IMR-90 (cell line): ENCODE measurements at regions not wholly inside any gene's neighbourhood (a gene's known extent, or its start where the extent isn't known, plus 50 kb on each side); places are given as distances from the start of the nearest gene placed in this dataset.

Experiments
- ATAC-seq: fragments of 200-7000 bp; cut with Tn5 transposase; 2 replicates; pipeline ENCODE4 v1.9.1; 2020; ENCODE audit warnings: low read depth, mild to moderate bottlenecking, moderate library complexity
- BruUV-seq: library from RNA; stranded (reverse); fragments of 400-500 nt; replicated peaks from 2 replicates; lab custom pipeline; 2021; lab: Mats Ljungman, UMichigan
- CTCF ChIA-PET: fragments of 300-600 bp; formaldehyde crosslinking; extraction: SDS; loops from one replicate; lab custom pipeline; 2021; ENCODE audit warnings: antibody characterized with exemption; lab: Yijun Ruan, JAX
- POLR2A ChIA-PET: fragments of 300-600 bp; sonication (Branson Sonifier 250); formaldehyde crosslinking; loops from one replicate; lab custom pipeline; 2022; ENCODE audit warnings: antibody characterized with exemption; ENCODE audit not compliant: unreplicated experiment; lab: Charles Lee
- DNase-seq: peaks from one replicate; pipeline ENCODE4 v3.0.0; 2013
- H2AFZ ChIP-seq: replicated peaks from 2 replicates; pipeline ENCODE3; 2013; ENCODE audit warnings: low read length, mild to moderate bottlenecking; ENCODE audit not compliant: poor library complexity
- H2AK5ac ChIP-seq: 2 replicates; pipeline ENCODE4 v1.6.1; 2013; ENCODE audit warnings: low read depth, low read length, inconsistent platforms
- H2AK9ac ChIP-seq: replicated peaks from 2 replicates; pipeline ENCODE3; 2013; ENCODE audit warnings: mild to moderate bottlenecking, low read depth, low read length, moderate library complexity; ENCODE audit not compliant: poor library complexity
- H2BK120ac ChIP-seq: 2 replicates; pipeline ENCODE4 v1.6.1; 2013; ENCODE audit warnings: low read depth, low read length, inconsistent platforms
- H2BK15ac ChIP-seq: 3 replicates; pipeline ENCODE4 v1.6.1; 2013; ENCODE audit warnings: low read depth, low read length, inconsistent platforms
- H2BK20ac ChIP-seq: 2 replicates; pipeline ENCODE4 v1.6.1; 2013; ENCODE audit warnings: low read depth, mild to moderate bottlenecking, inconsistent platforms, low read length, moderate library complexity
- H2BK5ac ChIP-seq: 2 replicates; pipeline ENCODE4 v1.6.1; 2013; ENCODE audit warnings: mild to moderate bottlenecking, low read depth, low read length, inconsistent platforms; ENCODE audit not compliant: poor library complexity, severe bottlenecking
- H3K14ac ChIP-seq: replicated peaks from 2 replicates; pipeline ENCODE4 v1.6.1; 2013; ENCODE audit warnings: low read depth, low read length, inconsistent platforms
- H3K18ac ChIP-seq: 2 replicates; pipeline ENCODE4 v1.6.1; 2013; ENCODE audit warnings: low read depth, low read length, control low read depth
- H3K23ac ChIP-seq: 2 replicates; pipeline ENCODE4 v1.6.1; 2013; ENCODE audit warnings: low read depth, low read length, inconsistent platforms
- H3K27ac ChIP-seq: 2 replicates; pipeline ENCODE4 v1.5.1; 2013; ENCODE audit warnings: mild to moderate bottlenecking, control low read depth, low read length; ENCODE audit not compliant: insufficient read depth
- H3K27me3 ChIP-seq: 2 replicates; pipeline ENCODE4 v1.6.1; 2013; ENCODE audit warnings: low read length; ENCODE audit not compliant: control insufficient read depth, insufficient read depth
- H3K36me3 ChIP-seq: 2 replicates; pipeline ENCODE4 v1.6.1; 2013; ENCODE audit warnings: low read length, mixed read lengths; ENCODE audit not compliant: control insufficient read depth, insufficient read depth
- H3K4ac ChIP-seq: 2 replicates; pipeline ENCODE4 v1.6.1; 2013; ENCODE audit warnings: low read depth, low read length, inconsistent platforms
- H3K4me1 ChIP-seq: 2 replicates; pipeline ENCODE4 v1.6.1; 2013; ENCODE audit warnings: low read length, mixed read lengths; ENCODE audit not compliant: control insufficient read depth, insufficient read depth
- H3K4me2 ChIP-seq: 2 replicates; pipeline ENCODE4 v1.6.1; 2013; ENCODE audit warnings: low read depth, mild to moderate bottlenecking, control low read depth, low read length, moderate library complexity
- H3K4me3 ChIP-seq: 2 replicates; pipeline ENCODE4 v1.5.1; 2013; ENCODE audit warnings: low read depth, mild to moderate bottlenecking, control low read depth, low read length, moderate library complexity; ENCODE audit not compliant: insufficient read depth
- H3K56ac ChIP-seq: 2 replicates; pipeline ENCODE4 v1.6.1; 2013; ENCODE audit warnings: low read length, inconsistent platforms; ENCODE audit not compliant: insufficient read depth; ENCODE audit errors: extremely low read depth
- H3K79me1 ChIP-seq, 2 experiments: 2 replicates each; pipeline ENCODE4 v1.6.1; 2013; ENCODE audit warnings: low read length in 2 of 2, inconsistent platforms in 1 of 2, low read depth in 1 of 2
- H3K9ac ChIP-seq: 2 replicates; pipeline ENCODE4 v1.6.1; 2013; ENCODE audit warnings: low read depth, low read length, control low read depth
- H3K9me1 ChIP-seq: 2 replicates; pipeline ENCODE4 v1.6.1; 2013; ENCODE audit warnings: low read length, inconsistent platforms; ENCODE audit not compliant: insufficient read depth
- H3K9me3 ChIP-seq: 2 replicates; pipeline ENCODE4 v1.6.1; 2013; ENCODE audit warnings: low read length; ENCODE audit not compliant: control insufficient read depth, insufficient read depth
- H4K20me1 ChIP-seq: 2 replicates; pipeline ENCODE4 v1.6.1; 2013; ENCODE audit warnings: low read length, inconsistent platforms; ENCODE audit not compliant: insufficient read depth
- H4K5ac ChIP-seq: 2 replicates; pipeline ENCODE4 v1.6.1; 2013; ENCODE audit warnings: mild to moderate bottlenecking, low read depth, low read length, control low read depth
- H4K8ac ChIP-seq, 2 experiments: 2 replicates each; pipeline ENCODE4 v1.6.1; 2013; ENCODE audit warnings: low read depth in 2 of 2, low read length in 2 of 2, control low read depth in 1 of 2, inconsistent platforms in 1 of 2
- H4K91ac ChIP-seq: 2 replicates; pipeline ENCODE4 v1.6.1; 2013; ENCODE audit warnings: low read depth, low read length, inconsistent platforms; ENCODE audit not compliant: insufficient read depth
- BHLHE40 ChIP-seq: fragments of 150-350 bp; IDR thresholded peaks from 2 replicates; pipeline ENCODE4 v1.6.1; 2016; ENCODE audit warnings: mild to moderate bottlenecking, low read depth, low read length
- CEBPB ChIP-seq: IDR thresholded peaks from 2 replicates; pipeline ENCODE4 v1.6.1; 2012; ENCODE audit warnings: low read depth, low read length, improper control_type of control experiment
- FOS ChIP-seq: fragments of 150-350 bp; IDR thresholded peaks from 2 replicates; pipeline ENCODE4 v1.6.1; 2016; ENCODE audit warnings: low read depth, low read length
- MAFK ChIP-seq: IDR thresholded peaks from 2 replicates; pipeline ENCODE4 v1.6.1; 2012; ENCODE audit warnings: low read depth, low read length, improper control_type of control experiment
- MAZ ChIP-seq: IDR thresholded peaks from 2 replicates; pipeline ENCODE4 v1.6.1; 2012; ENCODE audit warnings: low read depth, mild to moderate bottlenecking, low read length, improper control_type of control experiment, moderate library complexity, borderline replicate concordance
- NFE2L2 ChIP-seq: fragments of 150-350 bp; IDR thresholded peaks from 2 replicates; pipeline ENCODE4 v1.6.1; 2016; ENCODE audit warnings: low read depth, mild to moderate bottlenecking, low read length
- POLR2A ChIP-seq: IDR thresholded peaks from 2 replicates; pipeline ENCODE4 v1.6.1; 2012; ENCODE audit warnings: mild to moderate bottlenecking, low read depth, low read length
- RAD21 ChIP-seq: IDR thresholded peaks from 2 replicates; pipeline ENCODE4 v1.6.1; 2012; ENCODE audit warnings: low read length, improper control_type of control experiment
- RCOR1 ChIP-seq: IDR thresholded peaks from 2 replicates; pipeline ENCODE4 v1.6.1; 2012; ENCODE audit warnings: mild to moderate bottlenecking, low read length, improper control_type of control experiment; ENCODE audit not compliant: insufficient replicate concordance
- RFX5 ChIP-seq: IDR thresholded peaks from 2 replicates; pipeline ENCODE4 v1.8.0; 2012; ENCODE audit warnings: low read depth, mild to moderate bottlenecking, low read length, moderate library complexity
- SMC3 ChIP-seq: fragments of 150-350 bp; IDR thresholded peaks from 2 replicates; pipeline ENCODE4 v1.6.1; 2016; ENCODE audit warnings: low read depth, mild to moderate bottlenecking, antibody characterized with exemption, low read length, moderate library complexity
- WGBS, 2 experiments: methylation state at CpG; one replicate each; pipeline versions ENCODE4 v1.1.5 to v1.1.7; 2013; ENCODE audit warnings: missing lambda C conversion rate in 2 of 2; ENCODE audit not compliant: insufficient read length in 1 of 2; ENCODE audit errors: extremely low coverage in 2 of 2; 5-methylcytosine and 5-hydroxymethylcytosine counted together
- dilution Hi-C: fragments of 300-500 bp; cut with HindIII; formaldehyde crosslinking; loops from one replicate; pipeline ENCODE4 v1.14.3; 2018; ENCODE audit warnings: low sequenced_read_pairs; ENCODE audit not compliant: unreplicated experiment
- in situ Hi-C: fragments of 300-500 bp; cut with MboI; formaldehyde crosslinking; loops from 3 replicates; pipeline ENCODE4 v1.14.3; 2019; ENCODE audit warnings: low sequenced_read_pairs, inconsistent platforms, mixed read lengths
- intact Hi-C: fragments of 100-400 bp; cut with micrococcal nuclease; formaldehyde crosslinking; loops from 2 replicates; pipeline ENCODE4 v1.10.0; 2022
- TF ChIP-seq, protein P1 (sequence below): fragments of 150-350 bp; IDR thresholded peaks from 2 replicates; pipeline ENCODE4 v1.6.1; 2017; ENCODE audit warnings: mild to moderate bottlenecking, antibody characterized with exemption, low read length, low read depth
- TF ChIP-seq, protein P2 (sequence below): fragments of 150-350 bp; IDR thresholded peaks from 2 replicates; pipeline ENCODE4 v1.6.1; 2016; ENCODE audit warnings: low read depth, mild to moderate bottlenecking, low read length, moderate library complexity, borderline replicate concordance

DNA sequence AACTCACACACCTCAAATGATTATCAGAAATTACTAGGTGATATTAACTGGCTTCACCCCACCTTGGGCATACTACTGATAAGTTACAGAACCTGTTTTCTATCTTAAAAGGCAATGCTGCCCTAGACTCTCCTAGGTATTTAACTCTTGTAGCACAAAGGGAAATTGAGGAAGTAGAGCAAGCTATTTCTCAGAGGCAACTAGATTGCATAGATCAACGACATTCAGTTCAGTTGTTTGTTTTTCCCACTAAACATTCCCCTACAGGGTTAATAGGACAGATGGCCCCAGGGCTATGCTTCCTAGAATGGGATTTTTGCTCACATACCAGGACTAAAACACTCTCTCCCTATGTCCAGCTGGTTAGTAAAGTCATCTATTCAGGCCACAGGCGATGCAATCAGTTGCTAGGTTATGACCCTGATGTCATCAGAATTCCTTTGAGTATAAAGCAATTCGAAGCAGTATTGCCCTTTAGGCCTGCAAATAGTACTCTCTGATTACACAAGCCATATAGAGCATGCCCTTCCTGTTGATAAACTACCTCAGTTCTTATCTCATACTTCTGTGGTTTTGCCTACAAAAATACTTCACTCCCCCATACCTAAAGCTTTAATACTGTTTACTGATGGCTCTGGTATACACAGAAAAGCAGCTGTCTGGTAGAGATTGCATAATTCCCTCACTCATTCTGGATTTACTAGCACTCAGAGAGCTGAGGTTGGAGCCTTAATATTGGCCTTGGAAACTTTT lies 67.4 kb upstream of the ASCC3 start:
- ATAC-seq = peak; percentile 24
- BruUV-seq = no TSS peak
- Histone ChIP-seq H2AK9ac (no peak overlapping the region), H3K14ac (no peak overlapping the region), H4K20me1 (no peaks in the 10 kb centered on the region), H3K9ac (no peak overlapping the region), H4K91ac (no peak overlapping the region), H3K4ac (no peak overlapping the region), H3K23ac (no peak overlapping the region), H4K8ac (no peak overlapping the region), H3K56ac (no peak overlapping the region), H3K4me1 (no peaks in the 10 kb centered on the region), H2AK5ac (no peak overlapping the region), H2AFZ (no peak overlapping the region), H4K5ac (no peak overlapping the region), H3K9me3 (peaks cover 2% of the 10 kb centered on the region; the same call in 1 of the 2 replicates), H3K79me1 (no peaks in the 10 kb centered on the region), H3K9me1 (no peaks in the 10 kb centered on the region), H3K27ac (no peak overlapping the region), H3K27me3 (no peaks in the 10 kb centered on the region), H2BK5ac (no peak overlapping the region), H2BK20ac (no peak overlapping the region), H3K36me3 (no peaks in the 10 kb centered on the region), H3K18ac (no peak overlapping the region), H2BK120ac (no peak overlapping the region), H3K4me3 (no peak overlapping the region), H2BK15ac (no peak overlapping the region), H3K4me2 (no peak overlapping the region)
- dilution Hi-C loops (no loop called here), intact Hi-C loops (no loop called here), in situ Hi-C loops (no loop called here)
- ChIA-PET CTCF (no interaction called here), POLR2A (no interaction called here)
- peak; percentile 0 for DNase-seq
- no peak for TF ChIP-seq FOS
- no peak for TF ChIP-seq SMC3
- TF ChIP-seq BHLHE40 = no peak
- TF ChIP-seq RCOR1 = no peak
- TF ChIP-seq POLR2A = no peak
- TF ChIP-seq CEBPB = no peak
- no peak for TF ChIP-seq MAZ
- TF ChIP-seq, protein P1, sequence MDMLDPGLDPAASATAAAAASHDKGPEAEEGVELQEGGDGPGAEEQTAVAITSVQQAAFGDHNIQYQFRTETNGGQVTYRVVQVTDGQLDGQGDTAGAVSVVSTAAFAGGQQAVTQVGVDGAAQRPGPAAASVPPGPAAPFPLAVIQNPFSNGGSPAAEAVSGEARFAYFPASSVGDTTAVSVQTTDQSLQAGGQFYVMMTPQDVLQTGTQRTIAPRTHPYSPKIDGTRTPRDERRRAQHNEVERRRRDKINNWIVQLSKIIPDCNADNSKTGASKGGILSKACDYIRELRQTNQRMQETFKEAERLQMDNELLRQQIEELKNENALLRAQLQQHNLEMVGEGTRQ = no peak
- no peak for TF ChIP-seq MAFK
- no peak for TF ChIP-seq RFX5
- no peak for TF ChIP-seq NFE2L2
- TF ChIP-seq RAD21 = no peak
- TF ChIP-seq, protein P2, sequence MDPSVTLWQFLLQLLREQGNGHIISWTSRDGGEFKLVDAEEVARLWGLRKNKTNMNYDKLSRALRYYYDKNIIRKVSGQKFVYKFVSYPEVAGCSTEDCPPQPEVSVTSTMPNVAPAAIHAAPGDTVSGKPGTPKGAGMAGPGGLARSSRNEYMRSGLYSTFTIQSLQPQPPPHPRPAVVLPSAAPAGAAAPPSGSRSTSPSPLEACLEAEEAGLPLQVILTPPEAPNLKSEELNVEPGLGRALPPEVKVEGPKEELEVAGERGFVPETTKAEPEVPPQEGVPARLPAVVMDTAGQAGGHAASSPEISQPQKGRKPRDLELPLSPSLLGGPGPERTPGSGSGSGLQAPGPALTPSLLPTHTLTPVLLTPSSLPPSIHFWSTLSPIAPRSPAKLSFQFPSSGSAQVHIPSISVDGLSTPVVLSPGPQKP = no peak
- 20% methylated on average over 1 of the region's 3 CpGs; no CpG with 5 or more reads in 1 of the 2 experiments for WGBS, 2 experiments
